Fibroblast of villous mesenchyme (primary cell): ENCODE measurements at regions not wholly inside any gene's neighbourhood (a gene's known extent, or its start where the extent isn't known, plus 50 kb on each side); places are given as distances from the start of the nearest gene placed in this dataset.
"Not testable (repeated sequence)": the region's sequence is repeated elsewhere in the genome, so short reads cannot be mapped to it uniquely, and the experiment has no call there.

Experiments
- DNase-seq: peaks from one replicate; pipeline ENCODE4 v3.0.0-alpha.2; 2010; ENCODE audit warnings: low read depth
- H3K4me3 ChIP-seq: 2 replicates; pipeline ENCODE4 v1.5.1; 2011; ENCODE audit warnings: low read depth, mild to moderate bottlenecking, low read length
- TF ChIP-seq, protein P1 (sequence below): IDR thresholded peaks from 2 replicates; pipeline ENCODE4 v1.5.1; 2012; ENCODE audit warnings: low read depth, mild to moderate bottlenecking, low read length; ENCODE audit not compliant: insufficient read depth

GRCh38 chr2:11950896-11951295 is 204.5 kb downstream of the LPIN1 start:
- DNase-seq = no peak
- H3K4me3 ChIP-seq = no peak overlapping the region
- TF ChIP-seq, protein P1, sequence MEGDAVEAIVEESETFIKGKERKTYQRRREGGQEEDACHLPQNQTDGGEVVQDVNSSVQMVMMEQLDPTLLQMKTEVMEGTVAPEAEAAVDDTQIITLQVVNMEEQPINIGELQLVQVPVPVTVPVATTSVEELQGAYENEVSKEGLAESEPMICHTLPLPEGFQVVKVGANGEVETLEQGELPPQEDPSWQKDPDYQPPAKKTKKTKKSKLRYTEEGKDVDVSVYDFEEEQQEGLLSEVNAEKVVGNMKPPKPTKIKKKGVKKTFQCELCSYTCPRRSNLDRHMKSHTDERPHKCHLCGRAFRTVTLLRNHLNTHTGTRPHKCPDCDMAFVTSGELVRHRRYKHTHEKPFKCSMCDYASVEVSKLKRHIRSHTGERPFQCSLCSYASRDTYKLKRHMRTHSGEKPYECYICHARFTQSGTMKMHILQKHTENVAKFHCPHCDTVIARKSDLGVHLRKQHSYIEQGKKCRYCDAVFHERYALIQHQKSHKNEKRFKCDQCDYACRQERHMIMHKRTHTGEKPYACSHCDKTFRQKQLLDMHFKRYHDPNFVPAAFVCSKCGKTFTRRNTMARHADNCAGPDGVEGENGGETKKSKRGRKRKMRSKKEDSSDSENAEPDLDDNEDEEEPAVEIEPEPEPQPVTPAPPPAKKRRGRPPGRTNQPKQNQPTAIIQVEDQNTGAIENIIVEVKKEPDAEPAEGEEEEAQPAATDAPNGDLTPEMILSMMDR = no peak

- DNase-seq, H3K4me3 ChIP-seq: not testable (repeated sequence)
Observed at GRCh38 chr2:11951492-11951891, 205.1 kb downstream of the LPIN1 start.

DNA sequence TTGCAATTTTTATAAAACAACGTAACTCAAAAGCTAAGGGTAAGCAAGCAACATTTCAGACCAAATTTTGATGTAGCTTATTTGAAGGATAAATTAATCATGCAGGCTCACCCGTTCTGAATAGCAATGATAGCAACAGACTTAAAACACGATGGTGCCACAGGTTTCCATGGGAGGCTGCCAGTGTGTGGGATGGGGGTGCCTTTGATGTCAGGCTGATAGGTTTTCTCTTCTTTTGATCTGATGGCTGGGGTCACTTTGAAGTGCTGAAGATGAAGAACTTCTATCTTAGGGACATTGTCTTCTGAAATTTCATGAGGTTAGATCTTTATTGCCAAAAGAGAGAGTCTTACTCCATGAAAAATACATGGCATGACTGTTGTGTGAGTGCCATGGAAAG is 206.8 kb downstream of the LPIN1 start:
- H3K4me3 ChIP-seq = no peak overlapping the region
- DNase-seq = no peak
- TF ChIP-seq, protein P1 = no peak

GRCh38 chr2:11955314-11955713 is 208.9 kb downstream of the LPIN1 start:
- TF ChIP-seq, protein P1 = no peak
- no peak overlapping the region for H3K4me3 ChIP-seq
- peak; percentile 21 for DNase-seq

DNA sequence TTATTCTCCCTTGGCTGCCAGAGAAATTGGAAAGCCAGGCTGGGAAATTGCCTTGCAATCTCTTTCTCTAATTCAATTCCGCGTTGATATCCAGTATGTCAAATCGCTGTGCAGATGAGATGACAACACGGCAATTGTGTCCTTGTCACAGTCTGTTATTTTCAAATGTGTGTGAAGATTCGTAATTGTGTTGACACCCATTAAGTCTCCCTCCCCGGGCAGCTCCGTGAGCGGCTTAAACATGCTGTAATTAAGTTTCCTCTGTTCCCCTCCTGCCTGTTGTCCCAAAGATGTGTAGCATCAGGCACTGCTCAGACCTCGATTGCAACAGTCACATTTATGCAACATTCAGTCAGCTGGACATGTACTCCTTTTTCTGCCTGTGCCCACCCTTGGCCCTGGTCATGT is 209.5 kb downstream of the LPIN1 start:
- TF ChIP-seq, protein P1 = no peak
- no peak for DNase-seq
- no peak overlapping the region for H3K4me3 ChIP-seq

- no peak overlapping the region for H3K4me3 ChIP-seq
- peak; percentile 60 for DNase-seq
- TF ChIP-seq, protein P1 = no peak
Observed at GRCh38 chr2:11962707-11963328, 216.4 kb downstream of the LPIN1 start.

GRCh38 chr2:11963966-11964365 is 217.5 kb downstream of the LPIN1 start:
- TF ChIP-seq, protein P1 = no peak
- H3K4me3 ChIP-seq = no peak overlapping the region
- DNase-seq = no peak
